ENCODE measurements at regions not wholly inside any gene's neighbourhood (a gene's known extent, or its start where the extent isn't known, plus 50 kb on each side); places are given as distances from the start of the nearest gene placed in this dataset.

- H3K4me3 ChIP-seq (replicated peaks in 1 of 2; ENCODE audit: low read depth in 2 of 2, low read length in 2 of 2), result no peak overlapping the region
- TF ChIP-seq, protein P1, sequence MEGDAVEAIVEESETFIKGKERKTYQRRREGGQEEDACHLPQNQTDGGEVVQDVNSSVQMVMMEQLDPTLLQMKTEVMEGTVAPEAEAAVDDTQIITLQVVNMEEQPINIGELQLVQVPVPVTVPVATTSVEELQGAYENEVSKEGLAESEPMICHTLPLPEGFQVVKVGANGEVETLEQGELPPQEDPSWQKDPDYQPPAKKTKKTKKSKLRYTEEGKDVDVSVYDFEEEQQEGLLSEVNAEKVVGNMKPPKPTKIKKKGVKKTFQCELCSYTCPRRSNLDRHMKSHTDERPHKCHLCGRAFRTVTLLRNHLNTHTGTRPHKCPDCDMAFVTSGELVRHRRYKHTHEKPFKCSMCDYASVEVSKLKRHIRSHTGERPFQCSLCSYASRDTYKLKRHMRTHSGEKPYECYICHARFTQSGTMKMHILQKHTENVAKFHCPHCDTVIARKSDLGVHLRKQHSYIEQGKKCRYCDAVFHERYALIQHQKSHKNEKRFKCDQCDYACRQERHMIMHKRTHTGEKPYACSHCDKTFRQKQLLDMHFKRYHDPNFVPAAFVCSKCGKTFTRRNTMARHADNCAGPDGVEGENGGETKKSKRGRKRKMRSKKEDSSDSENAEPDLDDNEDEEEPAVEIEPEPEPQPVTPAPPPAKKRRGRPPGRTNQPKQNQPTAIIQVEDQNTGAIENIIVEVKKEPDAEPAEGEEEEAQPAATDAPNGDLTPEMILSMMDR (IDR thresholded peaks at IDR 0.05; ENCODE audit: low read depth, low read length), result no peak
- DNase-seq (ENCODE audit: low read depth in 2 of 2), result no peak
Measured at GRCh38 chr4:92045718-92046117, 258.0 kb upstream of the GRID2 start.

DNA sequence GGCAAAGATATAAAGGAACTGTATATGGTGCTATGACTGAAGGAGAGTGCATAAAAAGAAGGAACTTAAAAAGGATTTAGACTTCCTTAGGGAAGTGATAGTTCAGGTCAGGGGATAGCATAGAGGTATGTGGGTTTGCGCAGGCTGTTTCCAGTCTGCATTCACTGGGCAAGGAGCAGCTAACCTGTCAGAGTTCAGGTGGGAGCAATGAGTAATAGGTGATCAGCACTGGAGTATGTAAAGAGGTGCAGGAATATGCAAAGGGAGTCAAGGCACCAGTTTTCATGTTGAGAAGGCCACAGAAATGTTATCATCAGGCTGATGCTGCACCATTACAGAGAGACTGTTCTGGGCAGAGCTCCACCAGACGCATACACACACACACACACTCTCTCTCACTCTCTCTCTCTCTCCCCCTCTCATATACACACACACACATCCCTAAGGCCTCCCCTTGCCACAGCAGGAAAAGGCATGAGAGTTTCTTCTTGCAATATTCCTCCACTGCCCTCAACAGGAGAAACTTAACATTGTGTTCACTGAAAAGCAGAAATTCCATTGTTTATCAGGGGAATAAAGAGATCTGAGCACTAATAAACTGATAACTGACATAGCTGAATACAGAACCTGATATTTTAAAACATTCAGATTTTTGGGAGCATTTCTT is 256.4 kb upstream of the GRID2 start:
- DNase-seq (ENCODE audit: low read depth in 2 of 2), result peak in 1 of 2 donors; percentile 92
- no peak overlapping the region for H3K4me3 ChIP-seq (replicated peaks in 1 of 2; ENCODE audit: low read depth in 2 of 2, low read length in 2 of 2)
- TF ChIP-seq, protein P1 (IDR thresholded peaks at IDR 0.05; ENCODE audit: low read depth, low read length), result no peak

DNA sequence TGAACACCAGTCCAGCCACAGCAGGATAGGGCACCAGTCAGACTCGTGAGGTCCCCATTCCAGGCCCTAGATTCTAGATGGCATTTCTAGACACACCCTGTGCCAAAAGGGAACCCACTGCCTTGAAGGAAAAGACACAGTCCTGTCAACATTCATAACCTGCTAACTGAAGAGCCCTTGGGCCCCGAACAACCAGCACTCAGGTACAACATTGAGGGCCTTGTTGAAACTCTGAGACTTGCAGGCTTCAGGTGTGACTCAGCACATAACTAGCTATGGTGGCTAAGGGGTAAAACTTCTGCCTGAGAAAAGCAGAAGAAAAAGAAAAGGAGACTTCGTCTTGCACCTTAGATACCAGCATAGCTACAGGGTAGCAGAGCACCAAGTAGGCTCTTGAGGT is 252.9 kb upstream of the GRID2 start:
- no peak for DNase-seq (ENCODE audit: low read depth in 2 of 2)
- TF ChIP-seq, protein P1 (IDR thresholded peaks at IDR 0.05; ENCODE audit: low read depth, low read length), result no peak
- no peak overlapping the region for H3K4me3 ChIP-seq (replicated peaks in 1 of 2; ENCODE audit: low read depth in 2 of 2, low read length in 2 of 2)

DNA sequence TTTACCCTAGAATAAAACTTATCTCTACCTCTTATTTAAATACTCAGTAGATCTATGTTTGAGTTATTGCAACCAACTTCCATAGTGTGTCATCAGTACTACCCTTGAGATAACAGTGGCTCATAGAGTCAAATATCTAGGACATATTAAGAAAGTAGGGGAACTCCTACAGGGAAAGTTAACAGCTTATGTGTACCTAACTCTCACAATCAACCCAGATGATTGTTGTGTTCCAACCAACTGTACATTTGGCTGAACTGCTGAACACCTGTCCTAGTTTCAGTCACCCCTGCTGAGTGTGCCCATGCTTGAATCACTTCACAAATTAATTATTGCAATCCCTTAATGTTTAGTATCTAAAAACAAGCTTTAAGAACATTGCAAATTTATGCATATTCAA is 244.2 kb upstream of the GRID2 start:
- no peak for DNase-seq (ENCODE audit: low read depth in 2 of 2)
- H3K4me3 ChIP-seq (replicated peaks in 1 of 2; ENCODE audit: low read depth in 2 of 2, low read length in 2 of 2), result no peak overlapping the region
- TF ChIP-seq, protein P1 (IDR thresholded peaks at IDR 0.05; ENCODE audit: low read depth, low read length), result no peak

DNA sequence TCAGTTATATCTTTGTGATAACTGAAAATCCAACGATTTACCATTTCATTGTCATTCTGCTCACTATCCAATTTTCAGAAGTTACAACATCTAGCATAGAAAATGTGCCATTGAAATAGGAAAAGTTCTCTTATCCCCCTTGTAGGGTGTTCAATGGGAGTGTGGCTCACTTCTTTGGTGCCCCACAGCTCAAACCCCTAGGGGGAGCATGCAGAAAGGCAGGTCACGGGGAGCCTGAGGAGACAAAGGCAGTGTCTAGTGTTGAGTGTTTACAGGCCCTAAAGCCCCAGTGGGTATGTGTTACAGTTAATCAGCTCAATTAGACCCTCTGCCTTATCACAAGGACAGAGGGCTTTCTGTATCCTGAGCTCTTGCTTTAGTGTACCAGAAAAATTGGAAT is 243.4 kb upstream of the GRID2 start:
- no peak for DNase-seq (ENCODE audit: low read depth in 2 of 2)
- TF ChIP-seq, protein P1 (IDR thresholded peaks at IDR 0.05; ENCODE audit: low read depth, low read length), result no peak
- no peak overlapping the region for H3K4me3 ChIP-seq (replicated peaks in 1 of 2; ENCODE audit: low read depth in 2 of 2, low read length in 2 of 2)

DNA sequence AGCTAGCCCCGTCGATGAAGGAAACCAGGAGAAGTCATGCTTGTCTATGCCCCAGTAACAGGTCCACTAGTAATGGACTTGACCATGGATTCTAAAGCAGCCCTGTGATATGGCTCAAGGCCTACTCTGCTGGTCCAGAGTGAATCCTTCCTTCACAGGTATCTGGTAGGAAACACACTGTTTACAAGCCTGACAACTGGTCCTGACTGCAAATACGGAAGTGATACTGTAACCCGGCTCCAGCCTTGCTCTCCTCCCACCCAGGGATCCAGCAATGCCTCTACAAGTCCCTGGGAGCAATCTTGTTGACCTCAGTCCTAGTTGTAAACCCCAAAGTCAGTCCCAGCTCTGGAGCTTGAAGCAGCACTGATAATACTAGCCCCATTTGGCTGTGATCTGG is 239.2 kb upstream of the GRID2 start:
- no peak for DNase-seq (ENCODE audit: low read depth in 2 of 2)
- TF ChIP-seq, protein P1 (IDR thresholded peaks at IDR 0.05; ENCODE audit: low read depth, low read length), result no peak
- H3K4me3 ChIP-seq (replicated peaks in 1 of 2; ENCODE audit: low read depth in 2 of 2, low read length in 2 of 2), result no peak overlapping the region

DNA sequence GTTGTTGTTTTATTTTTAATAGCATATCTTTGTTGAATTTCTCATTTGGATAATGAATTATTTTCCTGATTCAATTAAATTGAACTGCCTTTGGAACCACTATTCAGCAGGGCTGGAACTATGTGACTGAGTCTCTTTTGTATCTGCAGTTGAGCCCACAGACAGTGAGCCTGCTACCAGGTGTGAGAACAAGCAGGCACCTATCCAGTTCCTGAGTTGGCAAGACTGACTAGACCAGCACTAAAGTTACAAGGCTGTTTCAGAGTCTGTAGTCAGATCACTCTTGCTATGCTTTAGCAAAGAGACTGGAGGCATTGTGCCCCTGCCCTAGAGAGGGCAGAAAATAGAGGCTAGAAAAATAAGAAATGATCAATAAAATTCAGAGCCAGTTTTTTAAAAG is 237.3 kb upstream of the GRID2 start:
- H3K4me3 ChIP-seq (replicated peaks in 1 of 2; ENCODE audit: low read depth in 2 of 2, low read length in 2 of 2), result no peak overlapping the region
- DNase-seq (ENCODE audit: low read depth in 2 of 2), result no peak
- TF ChIP-seq, protein P1 (IDR thresholded peaks at IDR 0.05; ENCODE audit: low read depth, low read length), result no peak
